SK-N-DZ (cell line): ENCODE measurements at regions not wholly inside any gene's neighbourhood (a gene's known extent, or its start where the extent isn't known, plus 50 kb on each side); places are given as distances from the start of the nearest gene placed in this dataset.
"Not testable (repeated sequence)": the region's sequence is repeated elsewhere in the genome, so short reads cannot be mapped to it uniquely, and the experiment has no call there.

ENCODE experiments used
- DNase-seq: peaks from one replicate; pipeline ENCODE4 v3.0.0-alpha.2; 2015; ENCODE audit warnings: low spot score

DNA sequence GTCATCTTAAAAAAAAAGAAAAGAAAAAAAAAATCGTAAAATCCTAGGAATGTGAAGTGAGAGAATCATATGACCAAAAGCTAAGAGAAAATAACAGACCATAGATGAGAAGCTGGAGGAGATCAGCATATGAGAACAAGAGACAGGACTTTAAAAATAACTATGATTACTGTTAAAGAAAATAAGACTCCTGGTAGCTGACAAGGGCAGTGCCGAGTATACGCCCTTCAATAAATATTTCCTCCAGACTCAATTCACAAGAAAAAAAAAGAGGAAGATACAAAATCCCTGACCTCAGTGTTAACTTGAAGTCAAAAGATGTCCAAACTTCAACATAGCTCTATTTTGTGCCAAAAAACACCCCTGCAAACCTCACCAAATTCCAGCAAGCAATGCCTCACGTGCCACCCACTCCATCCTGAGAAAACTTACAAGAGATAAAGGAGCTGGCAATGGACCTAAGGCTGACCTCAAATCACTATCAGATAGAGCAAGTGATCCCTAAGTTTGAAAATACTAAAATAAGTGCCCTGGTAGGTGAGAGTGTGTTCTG is 817.2 kb downstream of the SOCS6 start:
- no peak for DNase-seq

DNA sequence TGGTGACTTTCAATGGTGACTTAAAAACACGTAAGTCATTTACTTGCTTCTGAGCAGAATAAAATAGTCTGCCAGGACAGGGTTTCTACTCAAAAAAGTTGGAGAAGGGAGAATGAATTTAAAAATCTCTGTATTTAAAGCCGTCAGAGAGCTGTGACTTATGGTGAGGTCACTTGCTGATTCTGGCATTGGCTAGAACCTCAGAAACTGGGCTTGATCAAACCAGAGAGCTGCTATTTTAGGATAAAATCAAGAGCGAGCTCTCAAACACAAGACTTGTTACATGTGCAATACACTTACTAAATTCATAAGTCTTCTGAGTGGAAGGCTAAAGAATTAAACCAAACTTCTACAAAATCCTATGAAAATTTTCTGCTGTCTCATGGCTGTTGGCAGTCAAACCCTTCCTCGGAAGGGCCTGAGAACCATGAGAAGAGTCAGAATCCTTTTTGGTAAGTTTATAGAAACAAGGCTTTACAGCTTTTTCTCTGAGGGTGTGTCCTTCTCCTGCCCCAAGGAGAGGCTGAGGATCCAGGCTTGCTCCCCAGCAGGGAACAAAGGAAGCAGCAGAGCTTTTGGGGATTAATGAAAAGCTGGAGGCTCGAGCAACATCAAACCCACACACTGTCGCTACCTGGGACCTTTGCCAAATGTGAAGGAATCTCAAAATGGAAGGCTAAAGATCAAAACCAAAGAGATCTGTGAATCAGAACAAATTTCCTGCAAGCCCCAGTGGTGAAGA is 816.4 kb downstream of the SOCS6 start:
- DNase-seq = no peak

DNA sequence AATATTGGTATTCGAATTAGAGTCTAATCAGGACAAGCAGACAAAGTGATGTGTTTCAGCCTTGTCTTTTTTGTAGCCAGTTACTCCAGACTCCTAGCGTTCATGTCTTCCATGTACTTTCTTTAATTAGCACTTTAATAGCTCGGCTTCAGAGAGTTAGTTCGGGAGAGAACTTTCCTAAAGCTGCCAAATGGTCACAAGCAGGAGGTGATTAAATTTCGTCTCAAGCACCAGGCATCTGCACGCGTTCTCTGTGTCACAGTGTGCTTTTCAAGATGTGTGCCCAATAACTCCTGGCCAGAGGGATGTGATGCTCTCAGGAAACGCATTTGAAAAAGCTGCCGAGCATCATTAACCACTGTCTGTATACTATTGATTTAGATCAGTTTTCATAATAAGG is 790.8 kb downstream of the SOCS6 start:
- DNase-seq = no peak

DNA sequence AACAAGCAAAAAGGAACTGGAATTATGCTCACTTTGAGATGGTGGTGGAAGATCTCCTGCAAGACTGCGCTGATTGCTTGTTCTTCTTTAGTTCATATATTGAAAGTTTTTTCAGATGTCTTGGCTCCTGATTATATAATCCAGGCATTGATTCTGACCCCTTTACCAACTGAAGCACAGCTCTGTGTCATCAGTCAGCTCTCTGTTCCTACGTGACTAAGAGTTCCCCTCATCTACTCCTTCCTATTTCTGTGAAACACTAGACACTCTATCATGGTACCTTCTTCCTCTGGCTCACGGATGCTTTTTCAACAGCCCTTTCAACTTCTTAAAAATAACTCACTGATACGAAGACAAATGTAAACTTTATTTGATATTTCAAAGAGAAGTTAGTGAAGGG is 788.6 kb downstream of the SOCS6 start:
- DNase-seq = no peak

DNA sequence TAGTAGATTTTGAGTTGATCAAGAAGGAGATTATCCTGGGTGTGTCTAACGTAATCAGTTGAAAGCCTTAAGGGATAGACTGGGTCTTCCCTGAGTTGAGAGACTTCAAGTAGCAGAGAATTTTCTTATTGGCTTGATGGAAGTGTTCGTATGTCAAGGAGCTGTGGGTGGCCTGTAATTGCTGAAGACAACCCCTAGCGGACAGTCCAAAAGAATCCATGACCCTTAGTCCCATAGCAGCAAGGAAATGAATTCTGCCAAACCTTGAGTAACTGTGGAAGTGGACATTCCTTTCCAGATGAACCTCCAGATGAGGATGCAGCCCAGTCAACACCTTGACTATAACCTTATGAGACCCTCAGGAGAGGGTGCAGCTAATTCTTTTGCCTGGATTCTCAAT is 786.3 kb downstream of the SOCS6 start:
- DNase-seq = no peak

DNA sequence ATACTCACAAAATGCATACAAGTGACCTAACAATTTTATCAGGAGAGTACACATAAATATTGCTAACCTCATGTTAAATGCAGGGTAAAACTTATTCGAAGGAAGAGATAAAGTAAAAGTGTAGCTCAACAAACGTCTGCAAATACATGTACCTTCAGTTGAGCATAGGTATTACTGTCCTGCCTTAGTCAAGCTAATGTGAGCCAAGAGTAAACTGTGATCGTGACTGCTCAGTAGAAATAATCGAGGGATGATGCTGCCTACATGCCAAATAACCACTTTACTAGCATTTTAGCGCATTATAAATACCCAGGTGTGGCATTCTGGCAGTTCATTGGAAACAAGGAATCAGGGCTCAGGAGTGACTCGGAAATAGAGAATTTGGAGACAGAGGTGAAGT is 779.5 kb downstream of the SOCS6 start:
- no peak for DNase-seq

DNA sequence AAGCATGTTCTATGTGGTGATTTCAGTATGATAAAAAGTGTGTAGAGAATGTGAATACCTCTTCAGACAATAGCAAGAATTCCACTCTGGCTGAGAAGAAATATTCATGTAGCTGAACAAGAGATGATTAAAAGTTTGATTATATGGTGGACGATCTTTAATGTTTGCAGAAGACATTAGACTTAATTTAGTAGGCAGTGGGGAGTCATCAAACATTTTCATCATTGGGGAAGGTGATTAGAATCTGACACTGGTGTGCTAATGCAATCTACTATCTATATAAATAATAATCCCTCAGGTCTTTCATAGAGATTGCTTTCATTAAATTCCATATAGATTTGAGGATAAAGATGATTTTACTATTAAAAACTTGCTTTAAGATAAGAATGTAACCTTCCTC is 761.0 kb downstream of the SOCS6 start:
- no peak for DNase-seq

DNA sequence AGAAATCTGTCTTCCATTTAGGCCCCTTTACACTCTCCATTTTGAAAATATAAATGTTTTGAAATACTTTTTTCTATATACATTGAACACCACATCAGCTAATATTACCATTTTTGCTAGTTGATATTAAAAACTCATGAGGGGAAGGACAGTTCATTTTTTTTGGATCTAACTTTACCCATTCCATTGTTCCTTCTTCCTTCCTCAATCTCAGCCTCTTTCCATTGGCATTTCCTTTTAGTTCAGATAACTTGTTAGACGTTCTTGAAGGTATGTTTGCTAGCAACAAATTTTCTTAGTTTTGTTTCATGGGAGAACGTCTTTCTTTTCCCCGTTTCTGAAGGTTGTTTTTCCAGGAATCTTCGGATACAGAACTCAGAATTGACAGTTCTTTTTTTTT is 759.0 kb downstream of the SOCS6 start:
- DNase-seq = no peak

DNA sequence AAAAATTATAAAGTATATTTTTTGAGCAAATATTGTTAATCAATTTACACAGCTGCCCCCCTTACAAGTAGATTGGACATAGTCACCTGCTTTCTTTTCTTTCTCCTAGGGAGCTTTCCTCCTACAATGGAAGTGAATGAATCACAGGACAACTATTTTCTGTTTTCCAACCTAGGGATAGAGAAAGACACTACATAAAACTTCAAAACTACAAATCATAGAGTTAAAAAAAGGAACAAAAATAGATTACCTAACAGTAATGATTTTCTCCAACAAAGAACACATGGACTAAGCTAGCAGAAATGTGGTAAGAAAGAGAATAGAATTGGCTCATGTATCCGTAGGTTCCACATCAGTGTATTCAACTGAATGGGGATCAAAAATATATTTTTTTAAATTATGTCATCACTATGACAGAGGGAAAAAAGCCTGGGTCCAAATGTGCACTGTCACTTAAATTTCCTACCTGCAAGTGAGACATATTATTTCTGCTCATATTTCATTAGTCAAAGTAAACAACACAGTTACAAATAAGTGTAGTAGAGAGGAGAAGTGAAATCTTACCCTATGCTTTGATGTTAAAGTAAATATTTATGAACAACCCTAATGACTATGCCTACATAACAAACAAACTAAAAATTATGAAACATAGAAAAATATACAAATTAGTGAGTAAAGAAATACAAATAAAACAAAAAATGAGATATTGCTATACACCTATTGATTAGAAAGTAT is 756.7 kb downstream of the SOCS6 start:
- DNase-seq = no peak

DNA sequence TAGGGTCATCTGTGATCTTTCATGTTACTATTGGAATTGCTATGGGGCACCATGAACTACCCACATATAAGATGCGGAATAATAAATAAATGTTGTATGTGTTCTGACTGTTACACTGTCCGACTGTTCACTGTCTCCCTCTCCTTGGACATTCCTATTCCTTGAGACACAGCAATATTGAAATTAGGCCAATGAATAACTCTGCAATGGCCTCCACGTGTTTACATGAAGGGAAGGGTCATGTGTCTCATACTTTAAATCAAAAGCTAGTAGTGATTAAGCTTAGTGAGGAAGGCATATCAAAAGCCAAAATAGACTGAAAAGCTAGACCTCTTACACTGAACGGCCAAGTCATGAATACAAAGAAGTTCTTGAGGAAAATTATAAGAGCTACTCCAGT is 751.3 kb downstream of the SOCS6 start:
- no peak for DNase-seq

DNA sequence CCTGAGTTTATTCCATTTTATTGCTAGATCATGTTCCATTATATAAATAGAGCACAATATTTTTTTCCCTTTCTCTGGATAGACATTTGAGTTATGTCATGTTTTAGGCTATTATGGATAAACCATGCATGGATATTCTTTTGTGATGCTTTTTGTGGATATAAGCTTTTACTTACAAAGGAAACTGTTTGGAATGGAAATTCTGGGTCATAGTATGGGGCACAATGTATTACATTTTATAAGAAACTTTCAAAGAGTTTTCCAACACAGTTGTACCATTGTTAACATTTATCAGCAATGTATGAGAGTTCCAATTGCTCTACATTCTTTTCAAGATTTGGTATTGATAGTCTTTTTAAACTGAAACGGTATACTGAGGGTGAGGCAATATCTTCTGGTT is 749.4 kb downstream of the SOCS6 start:
- DNase-seq = no peak

DNA sequence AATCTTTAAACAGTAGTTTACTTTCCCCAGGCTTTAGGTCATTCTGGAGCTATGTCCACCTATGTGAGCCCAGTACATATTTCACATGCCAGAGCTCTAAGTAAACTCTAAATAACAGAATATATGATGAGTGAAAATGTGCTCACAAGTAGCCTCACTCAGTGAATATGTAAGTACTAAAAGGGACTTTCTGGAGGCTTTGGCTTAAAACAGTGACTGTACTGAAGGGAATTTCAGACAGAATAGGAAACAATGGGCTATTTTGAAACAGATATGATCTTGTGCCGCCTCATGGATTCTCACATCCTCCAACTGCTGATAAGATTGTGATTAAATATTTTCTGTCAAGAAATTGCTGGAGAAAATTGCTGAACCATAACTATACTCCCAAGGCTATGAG is 747.9 kb downstream of the SOCS6 start:
- DNase-seq = no peak

DNA sequence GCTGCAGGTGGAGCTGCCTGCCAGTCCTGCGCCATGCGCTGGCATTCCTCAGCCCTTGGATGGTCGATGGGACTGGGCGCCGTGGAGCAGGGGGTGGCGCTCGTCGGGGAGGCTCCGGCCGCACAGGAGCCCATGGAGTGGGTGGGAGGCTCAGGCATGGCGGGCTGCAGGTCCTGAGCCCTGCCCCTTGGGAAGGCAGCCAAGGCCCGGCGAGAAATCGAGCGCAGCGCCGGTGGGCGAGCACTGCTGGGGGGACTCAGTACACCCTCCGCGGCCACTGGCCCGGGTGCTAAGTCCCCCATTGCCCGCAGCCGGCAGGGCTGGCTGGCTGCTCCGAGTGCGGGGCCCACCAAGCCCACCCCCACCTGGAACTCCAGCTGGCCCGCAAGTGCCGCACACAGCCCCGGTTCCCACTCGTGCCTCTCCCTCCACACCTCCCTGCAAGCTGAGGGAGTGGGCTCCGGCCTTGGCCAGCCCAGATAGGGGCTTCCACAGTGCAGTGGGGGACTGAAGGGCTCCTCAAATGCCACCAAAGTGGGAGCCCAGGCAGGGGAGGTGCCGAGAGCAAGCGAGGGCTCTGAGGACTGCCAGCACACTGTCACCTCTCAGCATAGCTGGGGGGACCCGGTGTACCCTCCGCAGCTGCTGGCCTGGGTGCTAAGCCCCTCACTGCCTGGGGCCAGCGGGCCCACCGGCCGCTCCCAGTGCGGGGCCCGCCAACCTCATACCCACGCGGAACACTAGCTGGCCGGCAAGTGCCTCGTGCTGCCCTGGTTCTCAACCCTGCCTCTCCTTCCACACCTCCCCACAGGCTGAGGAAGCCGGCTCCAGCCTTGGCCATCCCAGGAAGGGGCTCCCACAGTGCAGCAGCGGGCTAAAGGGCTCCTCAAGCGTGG is 742.7 kb downstream of the SOCS6 start:
- not testable (repeated sequence) for DNase-seq

DNA sequence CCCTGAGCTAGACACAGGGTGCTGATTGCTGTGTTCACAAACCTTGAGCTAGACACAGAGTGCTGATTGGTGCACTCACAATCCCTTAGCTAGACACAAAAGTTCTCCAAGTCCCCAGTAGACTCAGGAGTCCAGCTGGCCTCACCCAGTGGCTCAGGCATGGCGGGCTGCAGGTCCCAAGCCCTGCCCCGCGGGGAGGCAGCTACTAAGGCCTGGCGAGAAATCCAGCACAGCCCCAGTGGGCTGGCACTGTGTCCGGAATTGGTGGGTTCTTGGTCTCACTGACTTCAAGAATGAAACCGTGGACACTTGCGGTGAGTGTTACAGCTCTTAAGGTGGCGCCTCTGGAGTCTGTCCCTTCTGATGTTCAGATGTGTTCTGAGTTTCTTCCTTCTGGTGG is 741.2 kb downstream of the SOCS6 start:
- not testable (repeated sequence) for DNase-seq

DNA sequence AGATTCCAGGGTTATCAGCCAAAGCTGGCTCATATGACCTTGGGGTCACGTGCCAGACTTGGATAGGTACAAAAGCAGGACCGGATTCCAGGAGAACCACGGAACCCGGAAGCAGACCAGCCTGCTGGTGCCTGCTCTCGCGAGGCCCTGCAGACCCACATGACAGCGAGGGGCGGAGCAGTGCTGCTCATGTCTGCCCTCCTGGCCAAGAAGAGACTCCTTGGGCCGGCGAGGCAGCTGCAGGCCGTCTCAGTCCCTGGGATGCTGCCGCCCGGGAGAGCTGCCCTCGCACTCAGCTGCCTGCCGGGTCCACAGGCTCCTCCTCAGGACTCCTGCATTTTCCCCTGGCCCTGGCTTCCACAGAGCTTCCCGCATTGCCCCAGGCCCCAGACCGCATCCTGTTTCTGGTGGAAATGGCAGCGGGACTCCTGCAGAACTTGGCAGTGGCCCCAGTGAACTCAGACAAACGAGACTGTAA is 739.5 kb downstream of the SOCS6 start:
- DNase-seq = peak; percentile 15

DNA sequence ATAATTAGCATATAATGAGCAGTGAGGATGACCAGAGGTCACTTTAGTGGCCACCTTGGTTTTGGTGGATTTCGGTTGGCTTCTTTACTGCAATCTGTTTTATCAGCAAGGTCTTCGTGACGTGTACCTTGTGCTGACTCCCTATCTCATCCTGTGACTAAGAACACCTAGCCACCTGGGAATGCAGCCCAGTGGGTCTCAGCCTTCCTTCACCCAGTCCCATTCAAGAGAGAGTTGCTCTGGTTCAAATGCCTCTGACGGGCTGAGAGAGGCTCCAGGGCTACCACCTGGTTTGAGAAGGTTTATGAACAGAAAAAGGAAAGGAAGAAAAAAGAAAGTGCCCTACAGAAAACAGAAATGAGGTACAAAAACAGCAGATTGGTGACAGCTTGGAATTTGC is 738.7 kb downstream of the SOCS6 start:
- no peak for DNase-seq

DNA sequence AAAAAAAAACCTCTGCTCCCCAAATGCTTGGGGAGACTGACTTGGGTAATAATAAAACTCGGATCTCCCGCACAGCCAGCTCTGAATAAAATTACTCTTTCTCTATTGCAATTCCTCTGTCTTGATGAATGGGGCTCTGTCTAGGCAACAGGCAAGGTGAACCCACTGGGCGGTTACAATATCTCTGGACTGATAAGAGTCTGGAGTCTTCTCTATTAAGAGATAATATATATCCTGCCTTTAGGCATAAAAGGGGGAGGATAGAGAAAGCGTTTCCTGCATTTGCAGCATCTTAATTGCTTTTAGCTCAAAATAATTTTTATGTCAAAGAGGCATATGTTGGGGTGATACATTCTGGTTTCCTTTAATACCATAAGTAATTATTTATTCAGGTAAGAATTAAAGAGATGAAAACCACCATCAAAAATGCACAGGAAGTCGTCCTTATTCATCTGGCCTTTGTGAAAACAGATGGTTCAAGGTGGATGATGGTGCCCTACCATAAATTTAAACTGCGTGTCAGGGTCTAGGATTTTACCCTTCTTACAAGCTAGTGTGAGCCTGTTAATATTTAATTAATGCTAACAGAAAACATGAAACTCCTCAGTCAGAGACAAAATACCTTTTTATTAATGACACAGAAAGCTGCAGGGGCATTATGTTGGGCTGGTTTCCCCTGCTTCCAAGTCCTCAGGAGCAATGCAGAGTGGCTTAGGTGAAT is 736.8 kb downstream of the SOCS6 start:
- DNase-seq = no peak

DNA sequence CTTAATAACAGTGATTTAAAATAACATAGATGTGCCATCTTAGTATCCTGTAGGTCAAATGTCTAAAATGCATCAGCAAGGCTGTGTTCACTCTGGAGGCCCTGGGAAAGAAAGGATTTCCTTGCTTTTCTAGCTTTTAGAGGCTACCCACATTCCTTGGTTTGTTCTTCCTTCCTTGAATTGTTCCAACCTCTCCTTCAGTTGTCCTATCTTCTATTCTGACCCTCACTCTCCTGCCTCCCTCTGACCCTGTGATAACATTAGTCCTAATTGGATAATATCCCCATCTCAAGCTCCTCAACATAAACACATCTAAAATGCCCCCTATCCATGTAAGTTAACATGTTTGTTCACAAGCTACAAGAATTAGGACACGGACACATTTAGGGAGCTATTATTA is 733.5 kb downstream of the SOCS6 start:
- DNase-seq = no peak

DNA sequence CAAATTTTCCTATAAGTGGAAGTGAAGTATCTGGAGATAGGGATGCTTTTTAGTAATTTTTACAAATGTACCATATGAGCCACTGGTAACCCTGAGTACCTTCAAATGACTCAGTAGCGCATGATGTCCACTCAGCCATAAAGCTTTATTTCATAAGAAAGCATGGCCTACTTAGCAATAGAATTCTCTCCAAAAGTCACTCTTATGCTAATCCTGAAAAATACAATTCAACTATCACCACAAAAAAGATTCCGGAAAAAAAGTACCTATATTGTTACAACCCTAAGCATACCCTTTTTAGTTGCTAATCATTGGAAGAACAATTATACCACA is 732.2 kb downstream of the SOCS6 start:
- no peak for DNase-seq

DNA sequence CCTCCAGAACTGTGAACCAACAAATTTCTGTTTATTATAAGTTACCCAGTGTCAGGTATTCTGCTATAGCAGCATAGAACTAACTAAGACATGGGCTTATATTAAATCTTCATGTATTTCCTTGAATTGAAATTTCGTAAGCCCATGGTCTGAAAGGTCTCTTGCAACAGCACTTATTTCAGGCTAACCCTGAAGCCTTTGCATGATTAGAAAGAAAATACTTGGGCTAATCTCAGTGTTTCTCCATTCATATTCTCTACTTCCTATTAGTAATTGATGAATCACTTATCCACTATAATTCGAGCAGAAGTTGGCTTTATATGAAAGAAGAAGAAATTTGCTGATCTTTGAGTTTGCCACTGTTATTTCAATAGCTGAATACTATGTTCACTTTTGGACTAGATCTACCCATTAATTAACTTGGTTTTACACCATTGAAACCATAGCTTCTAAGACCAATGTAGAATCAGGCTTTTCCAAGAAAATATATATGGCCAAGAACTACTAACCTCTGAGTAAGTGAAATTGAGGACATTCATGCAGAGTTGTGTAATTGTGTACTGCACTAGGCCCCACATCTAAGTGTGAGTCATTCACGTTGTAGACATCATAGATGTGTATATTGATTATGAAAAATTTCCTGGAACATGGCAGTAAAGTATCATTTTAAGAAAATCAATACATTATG is 731.6 kb downstream of the SOCS6 start:
- no peak for DNase-seq

DNA sequence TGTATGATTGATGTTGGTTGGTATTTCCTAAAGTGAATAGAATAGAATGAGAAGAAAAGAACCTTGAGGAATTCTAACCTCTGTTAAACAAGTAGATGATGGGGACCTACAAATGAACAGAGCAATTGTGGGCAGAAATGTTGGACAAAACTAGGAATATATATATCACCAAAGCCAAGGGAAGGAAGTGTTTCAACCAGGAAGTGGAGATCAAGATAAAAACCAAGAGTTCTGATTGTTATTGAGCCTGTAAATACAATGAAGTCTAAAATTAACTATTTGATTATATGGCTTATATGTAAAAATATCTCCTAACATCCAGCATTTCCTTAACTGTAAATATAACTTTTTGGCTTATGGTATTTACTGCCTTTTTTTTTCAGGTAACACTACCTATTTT is 730.0 kb downstream of the SOCS6 start:
- no peak for DNase-seq
